NB4 (cell line): ENCODE measurements at regions not wholly inside any gene's neighbourhood (a gene's known extent, or its start where the extent isn't known, plus 50 kb on each side); places are given as distances from the start of the nearest gene placed in this dataset.

Experiments
- CTCF ChIP-seq: IDR thresholded peaks from one replicate; pipeline ENCODE4 v1.5.1; 2012; ENCODE audit warnings: low read depth, low read length
- MYC ChIP-seq: IDR thresholded peaks from 2 replicates; pipeline ENCODE4 v1.6.1; 2011; ENCODE audit warnings: low read depth, low read length
- POLR2A ChIP-seq: IDR thresholded peaks from 2 replicates; pipeline ENCODE4 v1.6.1; 2011; ENCODE audit warnings: mild to moderate bottlenecking; ENCODE audit not compliant: insufficient read length; ENCODE audit errors: extremely low read depth
- TF ChIP-seq, protein P1 (sequence below): IDR thresholded peaks from 2 replicates; pipeline ENCODE4 v1.6.1; 2011; ENCODE audit warnings: low read depth, low read length

- TF ChIP-seq CTCF (no peak), POLR2A (no peak), MYC (no peak)
- TF ChIP-seq, protein P1, sequence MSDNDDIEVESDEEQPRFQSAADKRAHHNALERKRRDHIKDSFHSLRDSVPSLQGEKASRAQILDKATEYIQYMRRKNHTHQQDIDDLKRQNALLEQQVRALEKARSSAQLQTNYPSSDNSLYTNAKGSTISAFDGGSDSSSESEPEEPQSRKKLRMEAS, result no peak
Measured at GRCh38 chr3:106092792-106093191, 224.0 kb upstream of the CBLB start.
